GM12865 (cell line): ENCODE measurements at regions not wholly inside any gene's neighbourhood (a gene's known extent, or its start where the extent isn't known, plus 50 kb on each side); places are given as distances from the start of the nearest gene placed in this dataset.
A peak's percentile ranks its signal among the peaks of the same experiment; 100 is the strongest.

Source experiments
- DNase-seq: peaks from one replicate; pipeline ENCODE4 v3.0.0; 2010; ENCODE audit warnings: low read depth
- H3K4me3 ChIP-seq: 2 replicates; pipeline ENCODE4 v1.5.1; 2011; ENCODE audit warnings: mild to moderate bottlenecking, low read depth, low read length, control low read depth
- TF ChIP-seq, protein P1 (sequence below): IDR thresholded peaks from 2 replicates; pipeline ENCODE4 v1.5.1; 2011; ENCODE audit warnings: low read length, control low read depth, low read depth, inconsistent platforms; ENCODE audit not compliant: insufficient read depth; ENCODE audit errors: missing control alignments

DNA sequence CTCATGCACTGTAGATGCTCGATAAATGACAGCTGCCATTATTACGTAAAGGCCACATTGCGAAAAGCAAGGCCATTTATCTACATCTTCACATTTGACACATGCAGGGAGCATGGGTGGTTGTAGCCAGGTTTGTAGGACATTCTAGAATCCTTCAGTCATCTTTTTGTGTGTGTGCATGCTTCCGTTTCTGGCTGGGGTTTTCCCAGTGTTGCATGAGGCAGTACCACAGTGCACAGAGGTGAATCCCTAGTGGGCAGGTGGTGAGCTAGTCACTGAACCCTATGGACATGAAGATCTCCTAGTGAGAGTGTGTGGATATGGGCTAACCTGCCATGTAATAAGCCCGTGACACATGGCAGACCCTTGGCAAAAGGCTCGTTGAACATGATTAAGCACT lies 151.8 kb upstream of the SLC14A2 start:
- TF ChIP-seq, protein P1, sequence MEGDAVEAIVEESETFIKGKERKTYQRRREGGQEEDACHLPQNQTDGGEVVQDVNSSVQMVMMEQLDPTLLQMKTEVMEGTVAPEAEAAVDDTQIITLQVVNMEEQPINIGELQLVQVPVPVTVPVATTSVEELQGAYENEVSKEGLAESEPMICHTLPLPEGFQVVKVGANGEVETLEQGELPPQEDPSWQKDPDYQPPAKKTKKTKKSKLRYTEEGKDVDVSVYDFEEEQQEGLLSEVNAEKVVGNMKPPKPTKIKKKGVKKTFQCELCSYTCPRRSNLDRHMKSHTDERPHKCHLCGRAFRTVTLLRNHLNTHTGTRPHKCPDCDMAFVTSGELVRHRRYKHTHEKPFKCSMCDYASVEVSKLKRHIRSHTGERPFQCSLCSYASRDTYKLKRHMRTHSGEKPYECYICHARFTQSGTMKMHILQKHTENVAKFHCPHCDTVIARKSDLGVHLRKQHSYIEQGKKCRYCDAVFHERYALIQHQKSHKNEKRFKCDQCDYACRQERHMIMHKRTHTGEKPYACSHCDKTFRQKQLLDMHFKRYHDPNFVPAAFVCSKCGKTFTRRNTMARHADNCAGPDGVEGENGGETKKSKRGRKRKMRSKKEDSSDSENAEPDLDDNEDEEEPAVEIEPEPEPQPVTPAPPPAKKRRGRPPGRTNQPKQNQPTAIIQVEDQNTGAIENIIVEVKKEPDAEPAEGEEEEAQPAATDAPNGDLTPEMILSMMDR = no peak
- H3K4me3 ChIP-seq = no peak overlapping the region
- DNase-seq = peak; percentile 11

DNA sequence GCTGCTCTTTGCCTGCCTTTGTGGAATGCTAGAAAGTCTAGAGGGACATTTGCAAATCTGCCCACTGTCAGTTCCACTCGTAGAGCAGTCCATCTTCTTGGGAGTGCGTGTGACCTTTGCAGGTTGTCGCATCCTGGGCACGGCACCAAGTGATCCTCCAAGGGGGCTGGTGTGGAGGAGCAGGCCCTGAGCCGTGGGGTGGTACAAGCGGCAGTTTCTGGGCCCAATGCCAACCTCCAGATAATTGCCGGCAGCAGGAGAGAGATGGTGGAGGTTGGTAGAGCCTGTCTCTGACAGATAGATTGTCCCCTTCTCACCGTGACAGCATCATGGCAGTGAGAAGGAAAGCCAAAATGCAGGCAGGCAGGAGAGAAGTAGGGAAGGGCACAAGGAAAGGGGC lies 150.7 kb upstream of the SLC14A2 start:
- TF ChIP-seq, protein P1 = no peak
- H3K4me3 ChIP-seq = no peak overlapping the region
- DNase-seq = no peak

DNA sequence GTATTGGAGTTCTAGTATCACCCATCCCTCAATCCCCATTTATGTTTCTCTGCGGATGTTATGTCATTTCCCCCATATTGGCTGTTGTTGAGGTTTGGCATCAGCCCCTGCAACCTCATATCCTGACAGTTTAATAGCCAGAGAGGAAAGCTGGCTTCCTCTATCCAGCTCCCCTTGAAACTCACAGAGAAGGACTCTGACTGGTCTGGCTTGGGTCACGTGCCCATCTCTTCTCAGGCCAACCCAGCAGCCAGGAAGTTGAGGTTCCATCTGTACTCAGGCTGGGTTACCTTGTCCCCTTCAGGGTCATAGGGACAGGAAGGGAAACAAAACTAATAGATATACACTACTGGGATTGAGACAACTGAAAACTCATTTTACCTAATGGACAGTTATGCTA lies 148.0 kb upstream of the SLC14A2 start:
- TF ChIP-seq, protein P1 = no peak
- H3K4me3 ChIP-seq = no peak overlapping the region
- DNase-seq = peak; percentile 3

DNA sequence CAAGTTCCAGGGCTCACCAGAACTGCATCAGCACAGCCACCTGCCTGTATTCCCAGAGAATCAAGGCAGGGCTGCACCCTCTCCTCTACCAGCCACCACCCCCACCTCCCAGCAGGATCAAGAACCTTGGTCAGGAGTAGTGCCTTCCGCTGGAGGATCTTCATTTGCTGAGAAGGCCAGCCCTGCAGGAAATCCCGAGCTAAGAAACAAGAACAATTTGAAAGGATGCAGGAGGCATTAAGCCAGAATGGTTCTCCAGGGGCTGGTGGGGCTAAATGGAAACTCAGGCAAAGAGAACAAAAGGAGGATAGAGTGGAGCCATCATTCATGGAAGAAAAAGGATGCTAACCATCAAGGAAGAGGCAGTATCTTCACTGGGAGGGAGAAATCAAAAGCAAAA lies 147.3 kb upstream of the SLC14A2 start:
- DNase-seq = no peak
- TF ChIP-seq, protein P1 = no peak
- no peak overlapping the region for H3K4me3 ChIP-seq

DNA sequence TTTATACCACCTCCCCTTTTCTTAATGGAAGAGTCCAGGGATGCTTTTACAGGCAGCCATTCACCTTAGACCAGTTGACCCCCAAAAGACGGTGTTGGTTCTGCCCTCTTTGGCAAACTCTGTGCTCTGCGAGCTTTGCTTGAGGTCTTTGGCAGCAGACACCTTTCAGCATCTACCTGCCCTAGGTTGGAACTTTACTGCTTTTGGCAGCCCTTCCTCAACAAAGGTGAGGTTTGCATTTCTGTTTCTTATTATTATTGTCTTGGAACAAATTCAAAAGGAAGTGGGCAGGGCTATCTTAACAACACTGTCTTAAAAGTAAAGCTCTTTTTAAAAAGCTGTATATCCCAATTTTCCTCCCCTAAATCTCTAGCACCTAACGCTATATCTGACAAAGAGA lies 136.4 kb upstream of the SLC14A2 start:
- no peak for DNase-seq
- H3K4me3 ChIP-seq = no peak overlapping the region
- TF ChIP-seq, protein P1 = no peak

DNA sequence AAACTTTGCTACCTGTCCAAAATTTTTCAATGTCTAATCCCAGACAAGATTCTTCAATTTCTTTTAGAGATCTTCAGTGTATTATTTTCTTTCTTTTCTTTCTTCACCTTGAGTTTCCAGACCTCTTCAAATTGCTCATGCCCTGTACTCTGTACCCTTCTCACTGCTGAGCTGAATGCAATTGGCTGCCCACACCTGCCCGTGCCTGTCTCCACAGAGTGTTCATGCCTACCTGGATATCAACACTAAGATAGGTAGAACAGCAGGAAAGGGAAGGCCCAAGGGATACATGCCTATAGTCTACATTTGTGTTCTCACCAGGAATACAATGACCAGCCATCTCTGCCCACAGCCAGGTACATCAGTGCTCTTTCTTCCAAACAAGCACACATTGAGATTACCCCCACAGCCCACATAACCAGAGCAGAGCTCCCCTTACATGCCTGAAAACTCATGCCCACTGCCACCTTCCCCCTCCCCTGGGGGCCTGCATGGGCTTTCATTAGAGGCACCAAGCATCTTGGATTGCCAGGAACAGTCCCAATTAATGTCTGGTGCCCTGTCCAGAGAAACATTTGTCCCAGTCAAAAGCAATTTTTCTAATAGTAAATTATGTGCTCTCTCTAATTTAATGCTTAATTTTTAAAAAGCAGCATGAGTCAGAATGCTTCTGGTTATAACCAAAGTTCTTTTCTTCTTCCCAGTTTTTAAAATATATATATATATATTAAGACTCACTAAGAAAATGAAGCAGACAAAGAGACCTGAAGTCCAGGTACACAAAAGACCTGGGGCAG lies 134.9 kb upstream of the SLC14A2 start:
- TF ChIP-seq, protein P1 = no peak
- no peak overlapping the region for H3K4me3 ChIP-seq
- DNase-seq = no peak

DNA sequence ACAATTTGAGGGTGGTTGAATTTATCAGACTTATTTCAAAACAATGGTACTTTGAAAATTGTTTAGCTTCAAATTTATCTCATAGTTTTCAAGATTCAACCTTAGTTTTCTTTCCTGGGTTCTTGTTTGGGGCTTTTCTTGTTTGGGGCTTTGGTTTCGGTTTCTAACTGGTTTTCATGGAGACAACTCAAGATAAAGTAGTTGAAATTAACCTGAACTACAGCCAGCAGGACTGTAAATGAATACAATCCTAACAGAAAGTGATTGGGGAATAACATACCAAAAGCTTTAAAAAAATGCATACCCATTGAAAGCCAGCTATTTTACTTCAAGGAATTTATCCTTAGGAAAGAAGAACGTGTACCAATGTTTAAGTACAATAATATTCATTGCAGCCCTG lies 133.5 kb upstream of the SLC14A2 start:
- TF ChIP-seq, protein P1 = no peak
- DNase-seq = no peak
- no peak overlapping the region for H3K4me3 ChIP-seq
